Vagina (tissue), 2 donors: ENCODE measurements at regions not wholly inside any gene's neighbourhood (a gene's known extent, or its start where the extent isn't known, plus 50 kb on each side); places are given as distances from the start of the nearest gene placed in this dataset.

Experiments used
- DNase-seq, 2 donors: peaks; one replicate each; pipeline ENCODE4 v3.0.0-alpha.2; 2017; ENCODE audit errors: extremely low spot score in 2 of 2
- H3K27ac ChIP-seq: fragments of 200-600 bp; sonication (generic); one replicate; pipeline ENCODE4 v1.5.1; 2019
- H3K27me3 ChIP-seq: fragments of 200-600 bp; sonication (generic); one replicate; pipeline ENCODE4 v1.5.1; 2019
- H3K36me3 ChIP-seq, 2 donors: fragments of 200-600 bp; sonication (generic); one replicate each; pipeline ENCODE4 v1.5.1; 2017 to 2019
- H3K4me1 ChIP-seq: fragments of 200-600 bp; sonication (generic); one replicate; pipeline ENCODE4 v1.5.1; 2019
- H3K4me3 ChIP-seq, 2 donors: fragments of 200-600 bp; sonication (generic); 1 replicate in 1 of 2; 2 replicates in 1 of 2; pipeline ENCODE4 v1.5.1; 2016 to 2019
- H3K9me3 ChIP-seq: fragments of 200-600 bp; sonication (generic); one replicate; pipeline ENCODE4 v1.5.1; 2019
- CTCF ChIP-seq, 3 experiments: fragments of 450-650 bp in 2 of 3; fragments of 200-600 bp in 1 of 3; sonication (generic) in 1 of 3; IDR thresholded peaks; one replicate each; pipeline ENCODE4 v1.5.1; 2017 to 2019; ENCODE audit warnings: antibody characterized with exemption in 3 of 3, mild to moderate bottlenecking in 2 of 3, moderate library complexity in 2 of 3
- POLR2A ChIP-seq, 2 donors: fragments of 450-650 bp; IDR thresholded peaks; one replicate each; pipeline ENCODE4 v1.6.1; 2017; ENCODE audit warnings: antibody characterized with exemption in 2 of 2, mild to moderate bottlenecking in 2 of 2, moderate library complexity in 2 of 2
- POLR2AphosphoS5 ChIP-seq, 2 donors: sonication (generic); formaldehyde crosslinking; IDR thresholded peaks; one replicate each; pipeline ENCODE4 v1.9.0; 2017; ENCODE audit warnings: antibody characterized with exemption in 2 of 2, mild to moderate bottlenecking in 2 of 2, low read depth in 1 of 2; ENCODE audit not compliant: insufficient read depth in 1 of 2
- intact Hi-C: fragments of 100-400 bp; cut with DNase I; formaldehyde crosslinking; loops from one replicate; pipeline ENCODE4 v1.15.1; 2023

DNA sequence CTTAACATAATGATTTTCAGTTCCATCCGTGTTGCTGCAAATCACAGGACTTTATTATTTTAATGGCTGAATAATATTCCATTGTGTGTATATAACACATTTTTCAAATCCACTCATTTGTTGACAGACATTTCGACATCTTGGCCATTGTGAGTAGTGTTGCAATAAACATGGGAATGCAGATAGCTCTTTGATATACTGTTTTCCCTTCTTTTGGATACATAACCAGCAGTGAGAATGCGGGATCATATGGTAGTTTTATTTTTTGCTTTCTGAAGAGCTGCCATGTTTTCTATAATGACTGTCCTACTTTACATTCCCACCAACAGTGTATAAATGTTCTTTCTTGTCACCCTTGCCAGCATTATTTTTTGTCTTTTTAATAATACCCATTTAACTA is 420.3 kb upstream of the CHAC2 start:
- intact Hi-C loops = no loop called here
- no peak for TF ChIP-seq CTCF (IDR thresholded peaks at IDR 0.05)
- TF ChIP-seq POLR2A (IDR thresholded peaks at IDR 0.05) = no peak
- no peak for TF ChIP-seq POLR2AphosphoS5 (IDR thresholded peaks at IDR 0.05; ENCODE audit: insufficient read depth in 1 of 2, low read depth in 1 of 2)
- H3K4me3 ChIP-seq = no peak overlapping the region
- no peak overlapping the region for H3K27ac ChIP-seq
- no peaks in the 10 kb centered on the region for H3K36me3 ChIP-seq
- H3K4me1 ChIP-seq = no peaks in the 10 kb centered on the region
- no peaks in the 10 kb centered on the region for H3K9me3 ChIP-seq
- no peaks in the 10 kb centered on the region for H3K27me3 ChIP-seq
- DNase-seq = no peak

- no peak overlapping the region for H3K27ac ChIP-seq
- no peak overlapping the region for H3K4me3 ChIP-seq
- no peak for DNase-seq
- intact Hi-C loops = no loop called here
- no peak for TF ChIP-seq POLR2A (IDR thresholded peaks at IDR 0.05)
- TF ChIP-seq CTCF (IDR thresholded peaks at IDR 0.05) = no peak
- no peak for TF ChIP-seq POLR2AphosphoS5 (IDR thresholded peaks at IDR 0.05; ENCODE audit: insufficient read depth in 1 of 2, low read depth in 1 of 2)
- no peaks in the 10 kb centered on the region for H3K27me3 ChIP-seq
- no peaks in the 10 kb centered on the region for H3K4me1 ChIP-seq
- no peaks in the 10 kb centered on the region for H3K36me3 ChIP-seq
- H3K9me3 ChIP-seq = no peaks in the 10 kb centered on the region
Measured at GRCh38 chr2:53342248-53342647, 425.4 kb upstream of the CHAC2 start.

GRCh38 chr2:53334610-53335009 is 433.0 kb upstream of the CHAC2 start:
- intact Hi-C loops = no loop called here
- Histone ChIP-seq H3K27me3 (no peaks in the 10 kb centered on the region), H3K4me3 (no peak overlapping the region), H3K9me3 (no peaks in the 10 kb centered on the region), H3K36me3 (no peaks in the 10 kb centered on the region), H3K4me1 (no peaks in the 10 kb centered on the region), H3K27ac (no peak overlapping the region)
- no peak for DNase-seq
- TF ChIP-seq POLR2A (IDR thresholded peaks at IDR 0.05) = no peak
- TF ChIP-seq CTCF (IDR thresholded peaks at IDR 0.05) = no peak
- no peak for TF ChIP-seq POLR2AphosphoS5 (IDR thresholded peaks at IDR 0.05; ENCODE audit: insufficient read depth in 1 of 2, low read depth in 1 of 2)

- no peaks in the 10 kb centered on the region for H3K27me3 ChIP-seq
- no peak for DNase-seq
- intact Hi-C loops = no loop called here
Measured at GRCh38 chr2:53331667-53332066, 435.9 kb upstream of the CHAC2 start.

GRCh38 chr2:53317861-53318260 is 449.7 kb upstream of the CHAC2 start:
- TF ChIP-seq POLR2A (IDR thresholded peaks at IDR 0.05) (no peak), CTCF (IDR thresholded peaks at IDR 0.05) (no peak), POLR2AphosphoS5 (IDR thresholded peaks at IDR 0.05; ENCODE audit: insufficient read depth in 1 of 2, low read depth in 1 of 2) (no peak)
- intact Hi-C loops = no loop called here
- no peak for DNase-seq

More at GRCh38 chr2:53331667-53332066, 435.9 kb upstream of the CHAC2 start:
- Histone ChIP-seq H3K4me3 (no peak overlapping the region), H3K27ac (no peak overlapping the region), H3K4me1 (no peaks in the 10 kb centered on the region), H3K36me3 (no peaks in the 10 kb centered on the region), H3K9me3 (no peaks in the 10 kb centered on the region)
- no peak for TF ChIP-seq CTCF (IDR thresholded peaks at IDR 0.05)
- TF ChIP-seq POLR2A (IDR thresholded peaks at IDR 0.05) = no peak

More at GRCh38 chr2:53317861-53318260, 449.7 kb upstream of the CHAC2 start:
- Histone ChIP-seq H3K9me3 (no peaks in the 10 kb centered on the region), H3K4me1 (no peaks in the 10 kb centered on the region), H3K36me3 (no peaks in the 10 kb centered on the region), H3K27ac (no peak overlapping the region), H3K4me3 (no peak overlapping the region), H3K27me3 (no peaks in the 10 kb centered on the region)
